Stimulated activated CD8-positive, alpha-beta memory T cell treated with anti-CD3 and anti-CD28 coated beads, Interleukin-4, amount 100 ng/mL, for 24 hours (primary cell): ENCODE measurements at regions not wholly inside any gene's neighbourhood (a gene's known extent, or its start where the extent isn't known, plus 50 kb on each side); places are given as distances from the start of the nearest gene placed in this dataset.

Source experiments
- DNase-seq: peaks from one replicate; pipeline ENCODE4 v3.0.0-alpha.2; 2020; ENCODE audit warnings: low read depth

DNA sequence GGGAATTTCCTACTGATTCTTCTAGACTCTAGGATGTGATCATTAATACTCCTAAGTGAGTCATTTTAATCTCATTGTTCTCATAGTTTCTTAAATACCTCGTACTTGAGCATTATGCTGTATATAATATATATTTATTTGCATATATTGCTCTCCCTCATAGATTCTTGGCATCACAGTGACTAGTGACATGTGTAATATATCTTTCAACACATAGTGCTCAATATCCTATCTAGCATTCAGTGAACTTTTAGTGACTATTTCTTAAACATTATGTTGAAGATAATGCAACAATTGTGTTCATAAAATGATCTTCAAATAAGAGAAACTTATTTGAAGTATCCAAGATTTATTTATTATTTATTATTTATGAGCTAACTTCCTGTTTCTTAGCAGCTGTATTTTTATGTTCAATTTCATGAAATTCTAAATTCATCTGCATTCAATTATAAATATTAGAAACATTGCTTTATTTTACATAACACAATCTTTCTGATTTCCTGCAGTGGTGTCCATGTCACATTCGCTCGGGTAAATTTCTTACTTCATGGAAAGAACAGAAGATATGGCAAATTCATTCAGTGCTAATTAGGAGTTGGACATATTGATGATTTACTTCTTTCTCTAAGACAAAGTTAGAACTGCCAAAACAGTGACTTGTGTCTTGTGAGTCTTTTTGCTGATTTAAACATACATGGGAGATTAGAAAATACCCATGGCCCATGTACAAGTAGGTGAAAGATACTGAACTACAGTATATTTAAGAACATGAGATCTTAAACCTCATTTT is 1095.5 kb upstream of the IGFBP7 start:
- DNase-seq: no peak

DNA sequence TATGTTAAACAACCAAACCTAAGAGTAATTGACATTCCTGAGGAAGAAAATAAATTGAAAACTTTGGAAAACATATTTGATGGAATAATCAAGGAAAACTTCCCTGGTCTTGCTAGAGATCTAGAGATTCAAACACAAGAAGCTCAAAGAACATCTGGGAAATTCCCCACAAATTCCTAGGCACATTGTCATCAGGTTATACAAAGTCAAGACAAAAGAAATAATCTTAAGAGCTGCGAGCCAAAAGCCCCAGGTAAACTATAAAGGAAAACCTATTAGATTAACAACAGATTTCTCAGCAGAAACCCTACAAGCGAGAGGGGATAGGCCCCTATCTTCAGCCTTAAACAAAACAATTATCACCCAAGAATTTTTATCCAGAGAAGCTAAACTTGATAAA is 1082.0 kb upstream of the IGFBP7 start:
- DNase-seq: no peak

DNA sequence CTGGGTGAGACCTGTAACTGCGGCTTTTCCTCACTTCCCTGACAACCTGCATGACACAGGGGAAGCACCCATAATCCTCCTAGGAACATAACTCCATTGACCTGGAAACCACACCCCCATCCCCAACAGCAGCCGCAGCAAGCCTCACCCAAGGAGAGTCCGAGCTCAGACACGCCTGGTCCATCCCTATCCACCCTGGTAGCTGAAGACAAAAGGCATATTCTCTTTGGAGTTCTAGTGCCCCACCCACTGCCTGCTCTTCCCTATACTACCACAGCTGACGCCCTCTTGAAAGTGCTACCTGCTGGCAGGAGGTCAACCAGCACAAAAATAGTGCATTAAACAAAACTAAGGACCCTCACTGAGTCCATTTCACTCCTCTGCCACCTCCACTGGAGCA is 1080.9 kb upstream of the IGFBP7 start:
- no peak for DNase-seq

DNA sequence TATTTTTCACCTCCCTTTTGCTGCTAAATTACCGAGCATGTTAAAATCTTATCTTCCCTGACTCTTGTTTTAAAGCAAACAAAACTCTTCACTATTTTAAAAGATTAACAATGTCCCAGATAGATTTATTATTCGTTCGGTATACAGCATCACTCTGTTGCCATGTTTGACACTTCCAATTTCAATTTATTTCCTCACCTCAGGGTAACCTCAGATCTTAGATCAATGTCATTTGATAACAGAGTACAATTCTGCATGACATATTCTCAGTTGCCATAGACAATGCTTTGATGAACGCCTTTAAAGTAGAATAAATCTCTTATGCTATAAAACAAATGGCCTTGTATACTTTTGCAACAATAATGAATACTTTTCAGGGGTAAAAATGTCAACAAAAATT is 1078.1 kb upstream of the IGFBP7 start:
- no peak for DNase-seq

DNA sequence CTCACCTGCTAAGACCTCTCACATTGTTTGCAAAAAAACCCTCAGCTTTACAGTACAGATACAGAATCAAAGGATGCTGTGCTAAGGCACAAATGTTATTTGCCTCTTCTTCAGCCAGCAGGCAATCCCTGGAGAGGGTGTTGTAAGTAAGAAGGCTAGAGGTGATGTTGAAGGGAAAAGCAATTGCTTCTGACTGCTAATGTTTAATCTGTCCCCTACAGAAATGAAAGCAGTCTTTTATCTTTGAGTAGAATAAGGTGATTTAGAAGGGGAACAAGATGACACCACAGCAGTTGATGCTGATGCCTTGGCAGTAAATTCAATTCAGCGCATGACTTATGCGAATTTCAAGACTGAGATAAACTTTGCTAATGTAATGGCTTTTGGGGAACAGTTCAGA is 1064.8 kb upstream of the IGFBP7 start:
- DNase-seq: no peak

DNA sequence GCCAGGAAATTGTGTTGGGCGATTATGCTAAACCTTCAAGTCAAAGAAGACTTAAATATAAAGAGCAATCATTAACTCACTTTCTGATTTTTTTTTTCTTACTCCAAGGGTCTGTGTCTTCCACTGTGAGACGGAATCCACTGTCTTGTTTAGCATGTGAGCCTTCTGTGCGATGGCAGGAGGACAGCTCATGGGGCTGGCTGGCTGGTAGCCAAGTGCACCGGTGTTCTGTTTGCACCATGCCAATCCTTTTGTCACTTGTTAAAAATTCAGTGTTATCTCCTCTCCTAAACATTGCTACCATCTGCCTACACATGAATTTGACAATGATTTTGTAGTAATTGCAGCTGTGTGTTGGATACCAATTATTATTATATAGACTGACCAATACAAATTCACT is 1056.3 kb upstream of the IGFBP7 start:
- DNase-seq: no peak

DNA sequence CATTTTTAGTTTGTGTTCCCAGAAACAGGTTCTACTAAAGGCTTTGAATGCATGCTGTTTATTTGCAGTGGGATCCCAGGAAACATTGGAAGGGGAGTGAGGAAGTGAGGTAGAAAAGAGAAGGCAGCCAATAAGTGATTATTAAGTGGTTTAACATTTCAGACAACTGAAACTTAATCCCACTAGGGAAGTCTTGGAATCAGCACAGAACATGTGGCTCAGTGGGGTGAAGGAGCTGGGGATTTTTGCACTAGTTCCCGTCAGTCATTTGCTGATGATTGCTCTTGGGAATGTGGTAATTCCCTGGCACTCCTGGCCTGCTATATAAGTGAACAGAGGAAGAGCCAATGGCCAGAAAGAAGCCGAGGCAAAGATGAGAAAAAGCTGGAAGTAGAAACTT is 1053.0 kb upstream of the IGFBP7 start:
- DNase-seq: no peak

DNA sequence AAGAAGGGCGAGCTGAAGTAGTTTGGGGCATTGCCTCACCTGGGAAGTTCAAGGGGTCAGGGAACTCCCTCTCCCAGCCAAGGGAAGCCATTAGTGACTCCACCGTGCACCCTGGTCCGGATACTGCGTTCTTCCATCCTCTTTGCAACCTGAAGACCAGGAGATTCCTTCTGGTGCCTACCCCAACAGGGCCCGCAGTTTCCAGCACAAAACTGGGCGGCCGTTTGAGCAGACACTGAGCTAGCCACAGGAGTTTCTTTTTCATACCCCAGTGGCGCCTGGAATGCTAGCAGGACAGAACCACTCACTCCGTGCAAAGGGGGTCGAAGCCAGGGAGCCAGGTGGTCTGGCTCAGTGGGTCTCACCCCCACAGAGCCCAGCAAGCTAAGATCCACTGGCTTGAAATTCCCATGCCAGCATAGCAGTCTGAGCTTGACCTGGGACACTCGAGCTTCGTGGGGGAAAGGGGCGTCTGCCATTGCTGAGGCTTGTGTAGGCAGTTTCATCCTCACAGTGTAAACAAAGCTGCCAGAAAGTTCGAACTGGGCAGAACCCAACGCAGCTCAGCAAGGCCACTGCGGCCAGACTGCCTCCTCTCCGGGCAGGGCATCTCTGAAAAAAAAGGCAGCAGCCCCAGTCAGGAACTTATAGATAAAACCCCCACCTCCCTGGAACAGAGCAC is 1039.4 kb upstream of the IGFBP7 start:
- no peak for DNase-seq

DNA sequence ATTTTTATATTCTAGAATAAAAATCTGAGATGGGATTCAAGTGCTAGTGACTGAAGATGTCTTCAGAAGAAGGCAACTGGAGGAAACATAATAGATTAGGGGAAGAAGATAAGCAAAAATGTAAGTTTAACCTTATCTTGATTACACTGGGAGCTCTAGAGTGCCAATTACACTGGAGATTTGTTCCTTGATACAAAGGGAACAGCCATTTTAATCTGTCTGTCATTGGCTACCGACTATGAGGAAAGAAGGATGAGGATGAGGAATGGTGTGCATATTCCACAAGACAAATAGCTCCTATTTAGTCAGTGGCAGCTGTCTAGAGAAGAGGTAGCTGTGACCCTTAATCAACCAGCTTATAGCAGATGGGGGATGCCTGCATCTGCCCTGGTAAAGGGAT is 1034.5 kb upstream of the IGFBP7 start:
- no peak for DNase-seq

DNA sequence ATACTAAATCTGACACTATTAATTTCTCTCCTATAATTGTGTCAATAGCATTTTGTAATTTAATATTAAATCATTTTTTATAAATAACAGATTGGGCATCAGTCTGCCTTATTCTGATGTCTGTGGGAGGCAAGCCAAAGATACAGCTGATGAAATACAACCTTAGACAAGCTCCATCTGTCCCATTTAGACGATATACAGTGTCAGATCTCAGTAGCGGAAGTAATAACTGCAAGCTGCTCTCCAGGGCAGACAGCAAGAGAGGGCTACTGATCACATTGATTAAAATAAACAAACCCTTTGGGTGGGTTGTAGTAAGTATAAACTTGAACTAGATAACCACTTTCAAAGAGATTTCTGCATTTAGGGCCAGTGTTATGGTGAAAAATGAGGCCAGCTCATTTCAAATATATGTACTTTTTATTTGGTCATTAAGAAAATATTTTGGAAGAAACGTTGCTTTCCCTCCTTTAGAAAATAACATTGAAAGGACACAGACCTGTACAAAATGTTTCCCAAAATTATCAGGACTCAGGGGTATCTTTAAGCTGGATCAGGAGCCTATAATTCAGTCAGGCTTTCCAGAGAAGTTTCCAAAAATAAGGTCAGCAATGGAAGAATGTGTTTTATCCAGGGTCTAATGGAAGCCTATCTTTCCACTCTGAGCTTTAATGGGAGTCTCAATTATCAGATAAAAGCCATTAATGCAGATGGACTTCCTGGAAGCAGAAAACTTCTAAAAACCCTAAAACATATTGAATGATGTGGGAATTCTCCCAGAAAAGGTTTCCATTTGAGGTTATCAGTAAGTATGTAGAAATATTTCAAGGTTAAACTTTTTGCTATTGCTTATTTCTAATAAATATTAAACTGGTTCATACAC is 1028.8 kb upstream of the IGFBP7 start:
- DNase-seq: no peak

DNA sequence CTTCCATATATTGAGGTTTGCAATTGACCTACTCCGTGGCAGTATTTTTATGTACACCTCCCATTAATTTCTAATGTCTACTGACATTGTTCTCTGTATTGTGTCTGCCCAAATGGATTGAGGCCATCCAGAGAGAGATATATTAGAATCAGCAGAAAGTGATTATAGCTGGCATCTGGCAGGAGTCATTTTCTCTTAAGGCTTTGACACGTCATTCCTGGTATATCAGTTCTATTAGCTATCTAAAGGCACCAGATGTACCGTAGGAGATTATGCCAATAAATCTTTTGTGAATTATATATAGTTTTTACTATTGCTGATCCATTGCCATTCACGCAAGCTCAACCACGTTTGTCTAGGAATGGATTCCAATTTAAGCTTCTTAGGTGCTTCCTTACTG is 1026.4 kb upstream of the IGFBP7 start:
- DNase-seq: no peak

DNA sequence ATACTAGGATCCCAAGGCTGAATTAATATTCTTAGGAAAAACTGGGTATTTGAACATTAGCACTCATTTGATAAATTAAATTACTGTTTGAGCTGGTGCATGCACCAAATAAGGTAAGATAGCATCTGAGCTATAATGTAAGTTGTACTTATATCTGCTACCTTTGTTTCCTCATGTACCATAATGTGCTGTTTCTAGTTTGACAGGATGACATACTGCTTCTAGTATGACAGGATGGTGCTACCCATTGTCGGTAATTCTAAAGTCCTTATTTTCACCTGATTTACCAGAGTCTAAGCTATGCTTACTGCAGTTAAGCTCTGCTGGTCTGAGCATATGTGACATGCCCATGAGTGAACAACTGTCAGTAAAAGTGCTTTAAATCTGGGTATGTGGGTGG is 1017.5 kb upstream of the IGFBP7 start:
- no peak for DNase-seq

DNA sequence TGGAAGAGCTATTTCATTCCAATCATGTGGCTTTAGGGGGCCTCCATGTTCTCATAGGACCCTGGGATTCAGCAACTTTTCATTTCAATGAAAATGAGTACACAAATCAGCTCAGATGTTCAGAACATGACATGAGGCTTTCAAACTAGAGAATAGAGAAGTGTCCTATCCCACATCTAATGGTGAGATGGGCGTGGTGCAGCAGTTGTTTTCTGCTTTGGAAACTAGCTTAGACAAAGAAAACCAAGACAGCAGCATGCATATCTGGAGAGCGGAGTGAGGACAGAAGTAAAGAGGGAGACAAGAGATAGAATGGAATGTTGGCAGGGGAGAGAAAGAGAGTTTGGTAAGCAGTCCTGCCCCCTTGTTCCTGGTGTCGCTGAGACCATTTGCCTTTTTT is 1009.1 kb upstream of the IGFBP7 start:
- no peak for DNase-seq

DNA sequence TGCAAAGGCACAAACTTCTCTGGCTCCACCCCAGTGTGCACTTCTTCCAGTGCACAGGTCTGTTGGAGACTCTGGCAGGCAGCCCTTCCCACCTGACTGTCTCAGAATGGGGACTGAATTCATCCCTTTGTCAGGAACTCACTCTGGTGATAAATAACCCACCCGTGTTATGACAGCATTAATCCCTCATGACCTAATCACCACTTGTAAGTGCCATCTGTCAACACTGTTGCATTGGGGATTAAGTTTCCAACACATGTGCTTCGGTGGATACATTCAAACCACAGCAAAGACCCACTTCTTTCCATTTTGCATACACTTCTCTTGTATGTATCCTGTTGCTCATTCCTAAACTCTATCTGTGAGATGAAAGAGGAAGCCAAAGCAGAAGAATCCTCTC is 1002.9 kb upstream of the IGFBP7 start:
- DNase-seq: no peak

DNA sequence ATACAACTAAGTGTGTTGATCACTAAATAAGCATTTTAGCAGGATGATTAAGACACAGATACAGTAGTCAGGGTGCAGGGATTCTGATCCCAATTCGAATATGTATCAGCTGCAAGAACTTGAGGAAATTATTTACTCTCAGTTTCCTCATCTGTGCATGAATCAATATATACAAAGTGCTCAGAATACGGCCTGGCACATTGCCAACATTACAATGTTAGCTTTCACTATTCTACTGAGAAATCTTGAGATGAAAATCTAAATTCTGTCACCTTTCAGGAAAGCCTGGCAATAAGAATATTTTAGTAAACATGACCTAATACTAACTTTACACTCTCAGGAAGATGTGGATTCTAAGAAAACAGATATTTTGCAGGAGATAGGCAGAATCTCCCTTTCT is 1001.6 kb upstream of the IGFBP7 start:
- no peak for DNase-seq

DNA sequence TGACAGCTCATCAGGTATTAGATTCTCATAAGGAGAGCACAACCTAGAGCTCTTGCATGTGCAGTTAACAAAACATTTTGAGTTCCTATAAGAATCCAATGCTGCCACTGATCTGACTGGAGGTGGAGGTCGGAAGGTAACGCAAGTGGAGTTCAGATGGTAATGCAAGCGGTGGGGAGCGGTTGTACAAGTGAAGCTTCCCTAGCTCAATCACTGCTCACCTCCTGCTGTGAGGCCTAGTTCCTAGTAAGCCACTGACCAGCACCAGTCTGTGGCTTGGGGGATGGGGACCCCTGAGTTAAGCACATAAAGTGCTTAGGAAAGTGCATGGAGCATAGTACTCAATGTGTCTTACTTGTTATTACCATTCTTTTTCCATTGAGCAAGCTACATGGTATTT is 983.2 kb upstream of the IGFBP7 start:
- no peak for DNase-seq

DNA sequence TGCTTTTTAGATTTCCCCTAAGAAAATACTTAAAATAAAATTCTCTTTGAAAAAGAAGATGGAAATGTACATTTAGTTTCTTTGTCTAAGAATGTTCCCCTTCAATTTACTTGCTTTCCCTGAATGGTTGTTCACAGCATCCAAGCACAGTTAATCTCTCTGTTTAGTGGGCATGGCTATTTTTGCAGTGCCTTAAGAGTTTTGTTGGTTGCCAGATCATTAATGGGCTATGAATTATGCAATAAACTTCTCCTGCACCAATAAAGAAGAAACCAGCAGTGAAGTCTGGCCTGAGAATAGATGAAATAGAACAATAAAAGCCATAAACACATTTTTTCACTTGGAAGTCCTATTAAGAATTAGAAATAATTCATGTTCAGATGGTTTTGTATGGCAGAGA is 980.4 kb upstream of the IGFBP7 start:
- DNase-seq: no peak

DNA sequence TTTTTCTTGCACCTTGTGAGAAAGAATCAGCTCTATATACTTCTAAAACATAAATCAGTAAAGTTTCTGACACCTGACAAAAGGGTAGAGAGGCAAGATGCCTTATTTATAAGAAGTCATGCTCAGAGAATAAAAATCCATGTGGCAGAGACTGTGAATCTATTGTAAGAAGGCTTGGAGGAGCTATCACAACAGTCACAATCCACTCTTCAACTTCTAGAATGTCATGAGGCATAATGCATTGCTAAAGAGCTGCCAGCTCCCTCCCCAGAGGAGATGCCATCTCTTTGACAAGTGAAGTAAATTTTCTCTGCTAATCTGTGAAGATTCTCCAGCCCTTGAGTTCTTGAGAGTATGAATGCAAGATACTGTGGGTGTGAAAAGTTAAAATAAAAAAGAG is 971.2 kb upstream of the IGFBP7 start:
- DNase-seq: no peak

DNA sequence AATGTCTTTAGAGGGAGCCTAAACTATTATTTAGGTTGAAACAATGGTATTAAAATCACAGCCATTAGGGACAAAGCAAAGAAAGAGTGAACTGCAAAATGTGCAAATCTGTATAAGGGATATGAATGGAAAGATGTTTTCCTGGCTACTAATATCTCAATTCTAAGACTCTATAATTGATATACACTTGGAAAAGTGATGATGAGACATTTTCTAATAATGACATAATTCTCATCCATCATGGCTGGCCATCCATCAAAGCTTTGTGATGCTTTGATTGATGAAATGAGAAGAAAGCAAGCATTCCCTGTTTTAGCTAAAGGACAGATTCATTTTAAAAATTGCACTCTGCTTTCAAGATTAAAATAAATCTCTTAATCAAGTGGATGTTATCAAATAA is 965.5 kb upstream of the IGFBP7 start:
- DNase-seq: no peak

DNA sequence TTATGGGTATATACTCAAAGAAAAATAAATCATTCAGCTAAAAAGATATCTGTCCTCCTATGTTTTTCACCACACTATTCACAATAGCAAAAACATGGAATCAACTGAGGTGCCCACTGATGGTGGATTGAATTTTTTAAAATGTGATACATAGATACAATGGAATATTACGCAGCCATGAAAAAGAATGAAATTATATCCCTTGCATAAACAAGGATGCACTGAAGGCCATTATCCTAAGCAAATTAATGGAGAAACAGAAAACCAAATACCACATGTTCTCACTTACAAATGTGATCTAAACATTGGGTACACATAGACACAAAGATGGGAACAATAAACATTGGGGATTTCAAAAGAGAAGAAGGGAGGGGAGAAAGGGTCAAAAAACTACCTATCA is 964.2 kb upstream of the IGFBP7 start:
- no peak for DNase-seq

DNA sequence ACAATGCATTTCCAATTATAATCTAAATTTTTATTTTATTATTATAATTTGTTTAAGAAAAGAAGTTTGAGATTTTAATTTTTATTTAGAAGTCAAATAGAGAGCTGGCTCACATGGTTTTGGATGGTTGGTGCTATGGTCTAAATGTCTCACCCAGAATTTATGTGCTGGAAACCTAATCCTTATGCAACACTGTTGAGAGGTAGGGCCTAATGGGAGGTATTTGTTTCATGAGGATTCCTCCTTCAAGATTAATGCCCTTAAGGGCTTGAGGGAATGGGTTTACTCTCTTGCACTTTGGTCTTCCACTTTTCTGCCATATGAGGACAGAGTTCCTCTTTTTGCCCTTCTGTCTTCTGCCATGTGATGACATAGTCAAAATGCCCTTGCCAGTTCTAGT is 960.5 kb upstream of the IGFBP7 start:
- no peak for DNase-seq

DNA sequence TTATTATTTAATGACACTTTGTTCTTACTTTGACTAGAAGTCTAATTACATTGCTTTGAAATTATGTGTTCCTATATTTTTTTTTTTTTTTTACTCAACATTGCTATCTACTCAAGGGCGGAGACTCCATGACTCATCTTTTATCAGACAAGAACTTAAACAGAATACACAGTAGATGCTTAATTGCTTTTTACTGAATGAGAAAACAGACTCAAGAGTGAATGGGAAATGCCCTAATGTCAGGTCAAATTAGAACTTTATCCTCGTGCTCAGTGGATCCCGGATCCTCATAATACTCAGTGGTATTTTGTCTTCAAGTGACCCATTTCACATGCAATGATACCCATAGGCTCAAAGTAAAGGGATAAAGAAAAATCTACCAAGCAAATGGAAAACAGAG is 954.5 kb upstream of the IGFBP7 start:
- DNase-seq: no peak
